Activated T-cell treated with anti-CD3 and anti-CD28 coated beads, Interleukin-2, amount 50 U/mL, for 72 hours (primary cell): ENCODE measurements at regions not wholly inside any gene's neighbourhood (a gene's known extent, or its start where the extent isn't known, plus 50 kb on each side); places are given as distances from the start of the nearest gene placed in this dataset.

Experiments used
- ATAC-seq, 2 donors: fragments of 150-1000 bp; cut with Tn5 transposase; replicated peaks in 1 of 2; 2 replicates each; pipeline ENCODE4 v1.10.0; 2021; ENCODE audit warnings: moderate library complexity in 2 of 2, mild to moderate bottlenecking in 1 of 2
- DNase-seq, 2 donors: peaks; one replicate each; pipeline ENCODE4 v3.0.0; 2021 to 2022; ENCODE audit warnings: mixed read lengths in 1 of 2
- H3K27ac Mint-ChIP-seq: one replicate; pipeline ENCODE4 v1.8.0; 2022; ENCODE audit warnings: mild to moderate bottlenecking, moderate library complexity, mixed read lengths
- H3K27me3 Mint-ChIP-seq: one replicate; pipeline ENCODE4 v1.8.0; 2022; ENCODE audit warnings: low read depth, mixed read lengths
- H3K36me3 Mint-ChIP-seq, 2 donors: one replicate each; pipeline ENCODE4 v1.8.0; 2022; ENCODE audit warnings: mixed read lengths in 2 of 2, mild to moderate bottlenecking in 1 of 2; ENCODE audit not compliant: insufficient read depth in 2 of 2
- H3K4me1 Mint-ChIP-seq: one replicate; pipeline ENCODE4 v1.8.0; 2022; ENCODE audit warnings: low read depth, mixed read lengths
- H3K4me3 Mint-ChIP-seq, 2 donors: one replicate each; pipeline ENCODE4 v1.8.0; 2022; ENCODE audit warnings: mild to moderate bottlenecking in 2 of 2, mixed read lengths in 2 of 2, moderate library complexity in 2 of 2
- H3K9me3 Mint-ChIP-seq, 2 donors: one replicate each; pipeline ENCODE4 v1.8.0; 2022; ENCODE audit warnings: mixed read lengths in 2 of 2

DNA sequence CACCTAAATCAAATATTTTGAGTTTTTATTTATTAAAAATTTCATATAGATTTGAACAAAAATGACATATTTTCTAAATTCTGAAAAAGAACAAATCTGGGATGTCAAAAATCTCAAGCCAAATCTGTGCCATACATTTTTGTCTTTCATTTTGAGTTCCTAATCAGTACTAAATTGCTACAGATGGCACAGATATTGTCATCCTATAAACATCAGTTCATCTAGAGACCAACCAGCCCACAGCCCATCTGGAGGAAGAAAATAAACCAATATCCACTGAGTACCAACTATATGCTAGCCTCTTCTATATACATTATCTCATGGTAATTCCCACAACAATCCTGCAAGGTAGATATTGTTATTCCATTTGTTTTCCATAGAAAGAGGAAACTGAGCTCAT, 156.8 kb upstream of the ATP1B1 start:
- no peak overlapping the region for H3K27ac Mint-ChIP-seq
- no peaks in the 10 kb centered on the region for H3K4me1 Mint-ChIP-seq
- H3K4me3 Mint-ChIP-seq: no peak overlapping the region
- DNase-seq (no peak), ATAC-seq (no peak)
- H3K27me3 Mint-ChIP-seq: no peaks in the 10 kb centered on the region
- H3K36me3 Mint-ChIP-seq: no peaks in the 10 kb centered on the region
- H3K9me3 Mint-ChIP-seq: no peaks in the 10 kb centered on the region

- DNase-seq (no peak), ATAC-seq (no peak)
- Mint-ChIP-seq H3K4me3 (no peak overlapping the region), H3K27me3 (peaks cover 13% of the 10 kb centered on the region), H3K27ac (no peak overlapping the region), H3K9me3 (peaks cover 1 to 3% of the 10 kb centered on the region in 2 donors), H3K4me1 (no peaks in the 10 kb centered on the region), H3K36me3 (no peaks in the 10 kb centered on the region)
Measured at GRCh38 chr1:168957818-168958217, 148.7 kb upstream of the ATP1B1 start.

GRCh38 chr1:168958562-168959289, 147.8 kb upstream of the ATP1B1 start:
- Mint-ChIP-seq H3K27ac (no peak overlapping the region), H3K36me3 (no peaks in the 10 kb centered on the region), H3K27me3 (peaks cover 13% of the 10 kb centered on the region), H3K4me3 (no peak overlapping the region), H3K9me3 (peaks cover 1 to 3% of the 10 kb centered on the region in 2 donors), H3K4me1 (no peaks in the 10 kb centered on the region)
- ATAC-seq (no peak), DNase-seq (no peak)

DNA sequence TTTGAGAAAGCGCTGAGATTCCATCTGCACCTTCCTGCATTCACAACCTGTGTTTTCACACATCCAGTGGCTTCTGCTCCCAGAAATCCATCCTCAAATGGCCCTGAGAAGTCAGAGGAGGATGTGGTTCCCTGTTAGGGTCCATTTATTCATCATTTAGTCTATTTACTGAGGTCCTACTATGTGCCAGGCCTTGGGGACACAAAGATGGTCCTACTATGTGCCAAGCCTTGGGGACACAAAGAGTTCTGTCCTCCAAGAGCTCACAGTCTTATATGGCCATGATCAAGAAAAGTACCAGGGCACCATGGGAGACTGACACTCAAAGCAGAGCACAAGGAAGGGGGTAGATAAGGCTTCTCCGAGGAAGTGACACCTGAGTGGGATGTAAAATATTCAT, 147.1 kb upstream of the ATP1B1 start:
- peaks cover 13% of the 10 kb centered on the region for H3K27me3 Mint-ChIP-seq
- no peaks in the 10 kb centered on the region for H3K4me1 Mint-ChIP-seq
- no peaks in the 10 kb centered on the region for H3K36me3 Mint-ChIP-seq
- DNase-seq (no peak), ATAC-seq (no peak)
- H3K4me3 Mint-ChIP-seq: no peak overlapping the region
- H3K9me3 Mint-ChIP-seq: peaks cover 1 to 3% of the 10 kb centered on the region in 2 donors
- H3K27ac Mint-ChIP-seq: no peak overlapping the region

GRCh38 chr1:168960114-168960513, 146.4 kb upstream of the ATP1B1 start:
- Mint-ChIP-seq H3K4me1 (no peaks in the 10 kb centered on the region), H3K9me3 (peaks cover 1 to 3% of the 10 kb centered on the region in 2 donors), H3K4me3 (no peak overlapping the region), H3K27me3 (peaks cover 13% of the 10 kb centered on the region), H3K27ac (no peak overlapping the region), H3K36me3 (no peaks in the 10 kb centered on the region)
- DNase-seq (no peak), ATAC-seq (no peak)

DNA sequence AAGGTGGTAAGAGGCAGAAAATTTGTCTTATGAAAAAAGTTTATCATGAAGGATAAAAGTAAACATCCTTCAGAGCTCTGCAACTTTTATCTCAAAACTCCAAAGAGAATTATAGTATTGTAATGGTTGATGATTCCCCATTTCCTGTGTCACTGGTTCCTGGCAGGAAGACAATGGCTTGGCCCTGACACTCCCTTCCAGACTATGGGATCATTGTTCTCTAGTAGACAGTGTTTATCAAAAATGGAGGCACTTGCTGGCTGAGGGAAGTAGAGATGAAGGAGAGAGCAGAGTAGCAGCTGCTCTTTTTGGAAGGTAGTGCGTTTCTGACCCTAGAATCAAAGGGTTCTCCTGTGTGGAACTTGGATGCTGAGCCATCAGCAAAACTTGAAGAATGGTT, 145.9 kb upstream of the ATP1B1 start:
- DNase-seq (no peak), ATAC-seq (no peak)
- H3K9me3 Mint-ChIP-seq: peaks cover 1 to 3% of the 10 kb centered on the region in 2 donors
- no peaks in the 10 kb centered on the region for H3K36me3 Mint-ChIP-seq
- no peak overlapping the region for H3K4me3 Mint-ChIP-seq
- no peak overlapping the region for H3K27ac Mint-ChIP-seq
- peaks cover 9% of the 10 kb centered on the region for H3K27me3 Mint-ChIP-seq
- H3K4me1 Mint-ChIP-seq: no peaks in the 10 kb centered on the region

DNA sequence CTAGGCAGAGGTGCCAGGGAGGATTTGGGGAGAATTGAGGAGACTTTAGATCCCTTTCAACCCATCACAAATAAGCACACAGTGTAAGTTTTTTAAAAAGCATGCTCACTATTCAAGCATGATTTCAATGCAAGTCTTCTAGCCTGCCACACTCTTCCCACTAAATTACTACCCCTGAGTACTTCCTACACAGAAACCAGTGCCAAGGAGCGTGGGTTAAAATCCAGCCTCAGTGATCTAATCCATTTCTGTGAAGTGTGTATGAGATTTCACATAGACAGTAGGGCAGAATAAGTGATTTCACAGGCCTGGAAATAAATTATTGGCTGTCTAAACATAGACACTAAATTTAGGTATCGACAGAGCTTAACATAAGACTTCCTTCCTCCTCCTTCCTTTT, 142.9 kb upstream of the ATP1B1 start:
- H3K27ac Mint-ChIP-seq: no peak overlapping the region

GRCh38 chr1:168964478-168964877, 142.0 kb upstream of the ATP1B1 start:
- Mint-ChIP-seq H3K27ac (no peak overlapping the region), H3K36me3 (no peaks in the 10 kb centered on the region), H3K4me3 (no peak overlapping the region), H3K27me3 (no peaks in the 10 kb centered on the region), H3K9me3 (peaks cover 1 to 3% of the 10 kb centered on the region in 2 donors), H3K4me1 (no peaks in the 10 kb centered on the region)
- DNase-seq (no peak), ATAC-seq (no peak)

More for the DNA sequence above, 142.9 kb upstream of the ATP1B1 start:
- DNase-seq (no peak), ATAC-seq (no peak)
- Mint-ChIP-seq H3K4me3 (no peak overlapping the region), H3K4me1 (no peaks in the 10 kb centered on the region), H3K27me3 (no peaks in the 10 kb centered on the region), H3K36me3 (no peaks in the 10 kb centered on the region), H3K9me3 (peaks cover 1 to 3% of the 10 kb centered on the region in 2 donors)

- Mint-ChIP-seq H3K27me3 (peaks cover 5% of the 10 kb centered on the region), H3K9me3 (peaks cover 1 to 3% of the 10 kb centered on the region in 2 donors), H3K4me1 (no peaks in the 10 kb centered on the region), H3K36me3 (no peaks in the 10 kb centered on the region), H3K4me3 (no peak overlapping the region), H3K27ac (no peak overlapping the region)
- no peak for DNase-seq
- no peak for ATAC-seq
Measured at GRCh38 chr1:168966217-168966616, 140.3 kb upstream of the ATP1B1 start.

DNA sequence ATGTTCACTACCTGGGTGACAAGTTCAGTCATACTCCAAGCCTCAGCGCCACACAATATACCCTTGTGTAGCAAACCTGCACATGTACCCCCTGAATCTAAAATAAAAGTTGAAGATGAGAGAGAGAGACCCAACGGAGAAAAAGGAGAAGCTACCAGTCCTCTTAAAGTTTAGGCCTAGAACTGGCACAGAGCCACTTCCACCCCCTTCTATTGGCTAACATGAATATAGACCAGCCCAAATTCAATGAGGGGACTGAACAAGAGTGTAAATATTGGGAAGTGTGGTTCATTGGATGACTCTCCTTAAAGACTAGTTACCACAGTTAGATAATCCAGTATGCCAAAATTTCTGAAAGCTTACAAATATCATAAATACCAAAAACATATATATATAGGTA, 139.9 kb upstream of the ATP1B1 start:
- H3K27ac Mint-ChIP-seq: no peak overlapping the region
- H3K4me1 Mint-ChIP-seq: no peaks in the 10 kb centered on the region
- no peaks in the 10 kb centered on the region for H3K36me3 Mint-ChIP-seq
- H3K27me3 Mint-ChIP-seq: peaks cover 5% of the 10 kb centered on the region
- H3K4me3 Mint-ChIP-seq: no peak overlapping the region
- DNase-seq (no peak), ATAC-seq (no peak)
- peaks cover 1 to 3% of the 10 kb centered on the region in 2 donors for H3K9me3 Mint-ChIP-seq

GRCh38 chr1:168970926-168971659, 135.4 kb upstream of the ATP1B1 start:
- Mint-ChIP-seq H3K27me3 (peaks cover 5% of the 10 kb centered on the region), H3K4me3 (no peak overlapping the region), H3K36me3 (no peaks in the 10 kb centered on the region), H3K9me3 (no peaks in the 10 kb centered on the region), H3K27ac (no peak overlapping the region), H3K4me1 (no peaks in the 10 kb centered on the region)
- ATAC-seq: no peak
- no peak for DNase-seq

GRCh38 chr1:168972225-168972624, 134.3 kb upstream of the ATP1B1 start:
- DNase-seq: no peak

DNA sequence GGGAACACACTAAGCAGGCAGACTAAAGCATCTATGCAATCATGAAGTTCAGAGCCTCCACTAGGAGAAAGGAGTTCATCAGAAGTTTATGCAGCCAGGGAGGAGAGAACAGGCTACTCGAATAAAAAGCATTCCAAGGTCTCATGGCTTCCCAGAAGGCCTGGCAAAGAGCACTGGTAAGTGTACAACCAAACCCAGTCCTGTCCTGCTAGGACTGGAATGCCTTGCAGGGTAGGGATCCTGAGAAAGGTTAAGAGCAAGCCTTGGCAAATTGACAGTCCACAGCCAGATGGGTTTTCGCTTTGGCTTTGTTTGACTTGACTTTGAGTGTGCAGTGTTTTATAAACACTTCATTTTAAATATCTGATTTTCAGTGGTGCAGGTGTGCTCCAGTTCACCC, 133.6 kb upstream of the ATP1B1 start:
- no peak for ATAC-seq
- no peak for DNase-seq
- H3K36me3 Mint-ChIP-seq: no peaks in the 10 kb centered on the region
- no peak overlapping the region for H3K4me3 Mint-ChIP-seq
- H3K4me1 Mint-ChIP-seq: no peaks in the 10 kb centered on the region
- no peaks in the 10 kb centered on the region for H3K9me3 Mint-ChIP-seq
- peaks cover 5% of the 10 kb centered on the region for H3K27me3 Mint-ChIP-seq
- H3K27ac Mint-ChIP-seq: no peak overlapping the region

More at GRCh38 chr1:168972225-168972624, 134.3 kb upstream of the ATP1B1 start:
- Mint-ChIP-seq H3K9me3 (no peaks in the 10 kb centered on the region), H3K4me1 (no peaks in the 10 kb centered on the region), H3K27ac (no peak overlapping the region), H3K4me3 (no peak overlapping the region), H3K36me3 (no peaks in the 10 kb centered on the region), H3K27me3 (peaks cover 5% of the 10 kb centered on the region)
- no peak for ATAC-seq
